ENCODE measurements at regions not wholly inside any gene's neighbourhood (a gene's known extent, or its start where the extent isn't known, plus 50 kb on each side); places are given as distances from the start of the nearest gene placed in this dataset.

DNA sequence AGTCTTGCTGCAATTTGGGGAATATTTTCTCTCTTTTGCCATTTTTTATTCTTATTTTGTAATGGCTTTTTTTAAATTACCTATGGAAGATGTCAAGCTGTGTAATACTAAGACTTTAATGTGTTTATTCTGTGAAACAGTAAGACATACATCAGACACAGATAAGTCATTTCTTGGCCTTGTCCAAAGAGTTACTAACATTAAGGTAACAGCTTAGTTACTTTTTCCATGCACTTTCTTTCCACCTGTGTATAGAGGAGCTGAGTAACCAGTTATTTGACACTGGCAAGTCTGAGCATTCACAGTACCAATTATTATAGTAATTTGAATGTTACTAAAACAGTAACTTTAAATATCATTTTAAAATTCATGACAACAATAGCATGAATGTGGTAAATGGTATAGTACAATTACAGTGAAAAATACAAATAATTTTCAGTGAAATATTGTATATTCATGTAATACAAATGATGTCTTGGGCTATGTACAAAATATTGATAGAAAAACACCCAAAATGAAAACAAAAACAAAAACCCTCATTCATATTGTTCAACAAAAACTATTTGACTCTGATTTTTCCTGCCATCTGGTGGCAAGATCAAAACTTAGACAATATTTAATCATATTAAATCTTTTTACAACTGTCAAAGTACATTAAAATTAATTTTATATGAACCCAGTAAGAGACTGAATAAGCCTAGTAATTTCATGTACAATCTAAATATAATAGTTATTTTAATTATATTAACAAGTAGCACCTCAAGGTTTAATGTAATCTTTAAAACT lies 259.8 kb upstream of the SEMA3A start:
- in situ Hi-C loops (cut with HindIII; ENCODE audit: low sequenced_read_pairs): no loop called here
- no peak overlapping the region for H3K4me3 ChIP-seq (ENCODE audit: low read depth, low read length)
- TF ChIP-seq, protein P1, sequence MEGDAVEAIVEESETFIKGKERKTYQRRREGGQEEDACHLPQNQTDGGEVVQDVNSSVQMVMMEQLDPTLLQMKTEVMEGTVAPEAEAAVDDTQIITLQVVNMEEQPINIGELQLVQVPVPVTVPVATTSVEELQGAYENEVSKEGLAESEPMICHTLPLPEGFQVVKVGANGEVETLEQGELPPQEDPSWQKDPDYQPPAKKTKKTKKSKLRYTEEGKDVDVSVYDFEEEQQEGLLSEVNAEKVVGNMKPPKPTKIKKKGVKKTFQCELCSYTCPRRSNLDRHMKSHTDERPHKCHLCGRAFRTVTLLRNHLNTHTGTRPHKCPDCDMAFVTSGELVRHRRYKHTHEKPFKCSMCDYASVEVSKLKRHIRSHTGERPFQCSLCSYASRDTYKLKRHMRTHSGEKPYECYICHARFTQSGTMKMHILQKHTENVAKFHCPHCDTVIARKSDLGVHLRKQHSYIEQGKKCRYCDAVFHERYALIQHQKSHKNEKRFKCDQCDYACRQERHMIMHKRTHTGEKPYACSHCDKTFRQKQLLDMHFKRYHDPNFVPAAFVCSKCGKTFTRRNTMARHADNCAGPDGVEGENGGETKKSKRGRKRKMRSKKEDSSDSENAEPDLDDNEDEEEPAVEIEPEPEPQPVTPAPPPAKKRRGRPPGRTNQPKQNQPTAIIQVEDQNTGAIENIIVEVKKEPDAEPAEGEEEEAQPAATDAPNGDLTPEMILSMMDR (IDR thresholded peaks at IDR 0.05; ENCODE audit: low read depth, low read length, missing control alignments): no peak
- DNase-seq (ENCODE audit: low read depth): no peak

DNA sequence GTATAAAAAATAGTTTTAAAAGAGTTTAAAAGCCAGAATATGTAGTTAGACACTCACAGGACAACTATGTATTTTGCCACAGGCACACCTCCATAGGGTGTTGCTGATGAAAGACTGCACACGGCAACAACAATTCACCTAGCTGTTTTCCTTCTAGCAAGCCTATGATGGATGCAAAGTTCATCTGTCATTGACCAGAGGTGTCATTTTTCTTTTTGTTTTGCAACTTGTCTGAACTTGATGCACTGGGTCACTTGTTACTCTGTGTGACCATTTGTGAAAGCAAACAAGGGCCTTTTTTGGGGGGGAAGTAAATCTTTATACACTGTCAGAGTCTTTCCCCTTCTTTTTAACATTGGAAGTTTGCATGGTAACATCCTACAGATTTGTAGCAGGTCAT lies 258.0 kb upstream of the SEMA3A start:
- no peak for DNase-seq (ENCODE audit: low read depth)
- in situ Hi-C loops (cut with HindIII; ENCODE audit: low sequenced_read_pairs): no loop called here
- H3K4me3 ChIP-seq (ENCODE audit: low read depth, low read length): no peak overlapping the region
- TF ChIP-seq, protein P1 (IDR thresholded peaks at IDR 0.05; ENCODE audit: low read depth, low read length, missing control alignments): no peak

DNA sequence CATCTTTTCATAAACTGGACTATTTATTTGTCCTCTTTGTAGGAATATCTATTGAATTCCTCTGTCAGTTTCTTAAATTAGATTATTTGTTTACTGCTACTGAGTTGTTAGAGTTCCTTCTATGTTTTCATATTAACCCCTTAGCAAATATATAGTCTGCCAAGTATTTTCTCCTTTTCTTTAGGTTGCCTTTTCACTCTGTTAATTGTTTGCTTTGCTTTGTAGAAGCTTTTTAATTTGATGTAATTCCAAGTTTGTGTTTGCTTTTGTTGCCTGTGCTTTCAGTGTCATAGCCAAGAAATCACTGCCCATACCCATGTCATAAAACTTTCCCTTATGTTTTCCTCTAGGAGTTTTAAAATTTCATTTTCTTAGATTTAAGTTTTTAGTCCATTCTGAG lies 256.2 kb upstream of the SEMA3A start:
- no peak for DNase-seq (ENCODE audit: low read depth)
- TF ChIP-seq, protein P1 (IDR thresholded peaks at IDR 0.05; ENCODE audit: low read depth, low read length, missing control alignments): no peak
- in situ Hi-C loops (cut with HindIII; ENCODE audit: low sequenced_read_pairs): no loop called here
- H3K4me3 ChIP-seq (ENCODE audit: low read depth, low read length): no peak overlapping the region

DNA sequence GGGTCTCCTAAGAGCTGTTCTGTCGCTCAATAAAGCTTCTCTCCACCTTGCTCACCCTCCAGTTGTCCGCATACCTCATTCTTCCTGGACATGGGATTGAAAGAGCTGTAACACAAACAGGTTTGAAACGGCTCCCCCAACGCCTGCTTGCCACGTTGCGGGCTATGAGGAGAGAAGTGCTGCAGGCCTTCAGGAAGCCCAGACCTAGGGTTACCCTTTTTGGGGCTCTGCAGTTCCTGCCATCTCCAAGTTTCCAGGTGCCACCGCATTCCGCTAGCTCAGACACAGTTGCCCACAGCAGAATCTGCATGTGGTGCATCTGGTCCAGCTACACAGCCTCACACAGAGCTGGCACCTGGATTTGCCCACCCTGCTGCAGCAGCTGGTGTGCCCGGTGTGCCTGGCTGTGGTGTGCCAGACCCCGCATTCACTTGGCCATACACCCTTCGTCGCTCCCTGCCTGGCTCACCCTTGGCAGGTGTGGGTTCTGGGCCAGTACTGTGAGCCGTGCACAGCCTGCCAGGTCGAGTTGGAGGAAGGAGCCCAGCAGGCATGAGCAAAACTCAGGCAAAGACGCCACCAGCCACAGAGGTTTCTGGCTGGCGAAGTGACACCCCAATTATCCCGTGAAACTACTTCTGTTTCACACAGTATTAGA lies 253.2 kb upstream of the SEMA3A start:
- no peak for DNase-seq (ENCODE audit: low read depth)
- in situ Hi-C loops (cut with HindIII; ENCODE audit: low sequenced_read_pairs): no loop called here
- H3K4me3 ChIP-seq (ENCODE audit: low read depth, low read length): no peak overlapping the region
- TF ChIP-seq, protein P1 (IDR thresholded peaks at IDR 0.05; ENCODE audit: low read depth, low read length, missing control alignments): no peak

DNA sequence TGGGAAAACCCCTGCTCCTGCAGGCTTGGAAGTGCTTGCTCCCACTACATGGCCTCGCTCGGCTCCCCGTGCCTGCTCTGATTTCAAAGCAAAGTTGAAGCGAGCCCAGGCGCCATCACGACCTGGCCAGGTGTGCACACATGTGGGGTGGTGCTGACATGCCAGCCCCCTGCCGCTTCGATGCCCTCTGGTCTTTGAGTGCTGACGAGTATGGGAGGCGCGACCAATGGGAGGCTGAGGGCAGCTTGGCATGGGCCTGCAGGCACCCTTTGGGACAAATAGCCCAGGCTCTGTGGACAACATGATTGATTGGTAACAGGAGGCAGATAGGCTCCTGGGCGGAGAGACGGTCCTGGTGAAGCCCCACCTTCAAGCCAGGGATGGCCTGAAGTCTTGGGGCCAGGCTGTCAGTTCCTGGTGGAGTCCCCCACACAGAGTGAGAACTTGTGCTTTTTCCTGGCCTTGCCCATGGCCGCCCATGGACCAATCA lies 252.4 kb upstream of the SEMA3A start:
- no peak overlapping the region for H3K4me3 ChIP-seq (ENCODE audit: low read depth, low read length)
- in situ Hi-C loops (cut with HindIII; ENCODE audit: low sequenced_read_pairs): no loop called here
- TF ChIP-seq, protein P1 (IDR thresholded peaks at IDR 0.05; ENCODE audit: low read depth, low read length, missing control alignments): no peak
- DNase-seq (ENCODE audit: low read depth): no peak

DNA sequence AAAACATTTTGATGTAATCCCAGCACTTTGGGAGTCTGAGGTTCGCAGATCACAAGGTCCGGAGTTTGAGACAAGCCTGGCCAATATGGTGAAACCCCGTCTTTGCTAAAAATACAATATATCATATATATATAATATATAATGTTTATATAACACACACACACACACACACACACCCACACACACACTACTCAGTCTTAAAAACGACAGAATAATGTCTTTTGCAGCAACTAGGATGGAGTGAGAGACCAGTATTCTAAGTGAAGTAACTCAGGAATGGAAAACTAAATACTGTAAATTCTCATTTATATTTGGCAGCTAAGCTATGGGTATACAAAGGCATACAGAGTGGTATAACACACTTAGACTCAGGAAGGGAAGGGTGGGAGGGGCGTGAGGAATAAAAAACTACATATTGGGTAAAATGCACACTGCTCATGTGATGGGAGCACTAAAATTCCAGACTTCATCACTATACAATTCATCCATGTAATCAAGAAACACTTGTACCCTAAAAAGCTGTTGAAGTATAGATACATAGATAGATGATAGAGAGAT lies 231.2 kb upstream of the SEMA3A start:
- DNase-seq (ENCODE audit: low read depth): no peak
- no peak overlapping the region for H3K4me3 ChIP-seq (ENCODE audit: low read depth, low read length)
- TF ChIP-seq, protein P1 (IDR thresholded peaks at IDR 0.05; ENCODE audit: low read depth, low read length, missing control alignments): no peak
- in situ Hi-C loops (cut with HindIII; ENCODE audit: low sequenced_read_pairs): no loop called here

Measured in astrocyte of the cerebellum (primary cell).